GM19351 (cell line): ENCODE measurements at regions not wholly inside any gene's neighbourhood (a gene's known extent, or its start where the extent isn't known, plus 50 kb on each side); places are given as distances from the start of the nearest gene placed in this dataset.
"Not testable (repeated sequence)": the region's sequence is repeated elsewhere in the genome, so short reads cannot be mapped to it uniquely, and the experiment has no call there.

ENCODE experiments used
- ATAC-seq: cut with Tn5 transposase; IDR thresholded peaks from one replicate; pipeline ENCODE4 v1.9.1; 2021; ENCODE audit warnings: mild to moderate bottlenecking, moderate library complexity; ENCODE audit not compliant: unreplicated experiment

GRCh38 chr6:113354204-113354895, 502.8 kb upstream of the MARCKS start:
- no peak for ATAC-seq

- no peak for ATAC-seq
Measured at GRCh38 chr6:113356139-113356538, 501.0 kb upstream of the MARCKS start.

- ATAC-seq = no peak
Measured at GRCh38 chr6:113357041-113357440, 500.1 kb upstream of the MARCKS start.

GRCh38 chr6:113358063-113358583, 499.0 kb upstream of the MARCKS start:
- no peak for ATAC-seq

DNA sequence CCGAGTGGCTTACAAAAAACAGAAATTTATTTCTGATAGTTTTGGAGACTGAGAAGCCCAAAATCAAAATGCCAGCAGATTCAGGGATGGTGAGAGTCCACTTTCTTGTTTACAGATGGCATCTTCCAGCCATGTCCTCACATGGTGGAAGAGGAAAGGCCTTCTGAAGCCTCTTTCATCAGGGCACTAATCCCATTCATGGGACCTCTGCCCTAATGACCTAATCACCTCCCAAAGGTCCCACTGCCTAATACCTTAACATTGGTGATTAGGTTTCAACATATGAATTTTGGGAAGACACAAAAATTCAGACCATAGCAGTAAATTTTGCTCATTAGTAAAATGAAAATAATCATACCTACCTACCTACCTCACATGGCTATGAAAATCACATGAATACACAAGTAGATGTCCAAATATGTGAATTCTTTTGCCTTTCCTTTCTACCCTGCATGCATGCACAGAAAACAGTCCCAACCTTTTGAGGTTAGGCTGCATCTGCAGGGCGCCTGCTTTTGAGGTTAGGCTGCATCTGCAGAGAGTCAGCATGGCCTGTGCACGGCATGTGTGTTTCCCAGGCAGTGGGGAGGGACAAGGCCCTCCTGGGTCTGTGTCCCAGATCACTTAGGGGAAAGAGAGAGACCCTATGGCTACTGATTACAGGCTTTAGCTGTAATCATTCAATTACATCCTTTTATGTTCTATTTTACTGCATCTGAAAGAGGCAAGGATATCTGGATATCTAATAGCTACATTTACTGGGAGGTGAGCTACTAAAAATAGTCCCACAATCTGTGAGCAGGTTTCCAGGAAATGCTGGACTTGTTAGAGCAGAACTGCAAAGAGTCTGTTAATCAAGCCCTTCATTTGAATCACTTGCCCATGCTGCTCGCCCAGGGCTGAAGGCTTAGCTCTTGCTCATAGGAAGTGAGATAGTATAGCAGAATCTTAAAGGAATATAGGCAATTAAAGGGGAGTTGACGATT, 497.7 kb upstream of the MARCKS start:
- ATAC-seq = no peak

DNA sequence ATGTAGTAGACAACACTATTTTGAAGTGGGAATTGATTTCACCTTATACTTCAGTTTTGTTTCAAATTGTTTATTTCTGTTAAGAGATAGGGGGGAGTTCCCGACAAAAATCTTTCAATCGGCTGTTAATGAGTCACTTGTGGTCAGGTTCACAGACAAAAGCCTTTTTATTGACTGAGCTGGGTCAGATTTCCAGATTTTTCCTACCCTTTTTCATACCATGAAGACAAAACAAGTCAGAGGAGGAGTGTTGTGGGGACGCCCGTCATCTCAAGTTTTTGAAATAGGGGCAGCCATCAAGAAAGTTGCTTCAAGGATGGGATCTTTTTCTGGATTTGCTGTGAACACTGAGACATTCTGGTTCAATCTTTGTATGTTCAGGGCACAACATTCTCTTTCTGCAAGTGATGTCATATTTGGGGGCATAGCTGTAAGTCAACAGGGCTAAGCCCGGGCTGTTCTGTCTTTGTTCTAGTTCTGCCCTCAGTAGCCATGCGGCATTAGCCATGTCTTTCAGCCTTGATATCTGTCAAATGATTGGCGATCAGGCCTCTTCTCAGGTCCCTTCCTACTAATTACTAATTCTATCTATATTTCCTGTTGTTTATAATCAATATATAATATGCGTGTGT, 496.0 kb upstream of the MARCKS start:
- no peak for ATAC-seq

- no peak for ATAC-seq
Measured at GRCh38 chr6:113362301-113363047, 494.7 kb upstream of the MARCKS start.

- ATAC-seq = no peak
Measured at GRCh38 chr6:113363048-113363798, 493.9 kb upstream of the MARCKS start.

GRCh38 chr6:113363866-113364265, 493.3 kb upstream of the MARCKS start:
- ATAC-seq = no peak

DNA sequence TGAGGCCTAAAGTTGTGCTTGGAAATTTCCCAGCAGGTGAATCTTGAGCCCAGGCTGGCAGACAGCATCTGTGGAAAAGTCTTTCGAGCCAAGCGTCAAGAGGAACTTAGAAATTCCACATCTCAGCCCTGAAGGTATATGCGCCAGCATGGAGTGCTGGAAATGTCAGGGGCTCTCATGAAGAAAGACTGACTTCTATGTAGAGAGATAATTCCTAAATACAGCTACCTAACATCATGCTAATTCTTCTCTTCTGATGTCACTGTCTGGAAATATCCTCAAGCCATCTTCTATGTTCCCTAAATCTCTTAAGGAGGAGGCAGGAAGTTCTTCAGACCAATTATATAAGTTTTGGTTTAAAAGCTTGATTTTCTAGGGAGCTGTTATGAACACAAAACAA, 492.4 kb upstream of the MARCKS start:
- no peak for ATAC-seq

GRCh38 chr6:113365191-113365590, 492.0 kb upstream of the MARCKS start:
- no peak for ATAC-seq

DNA sequence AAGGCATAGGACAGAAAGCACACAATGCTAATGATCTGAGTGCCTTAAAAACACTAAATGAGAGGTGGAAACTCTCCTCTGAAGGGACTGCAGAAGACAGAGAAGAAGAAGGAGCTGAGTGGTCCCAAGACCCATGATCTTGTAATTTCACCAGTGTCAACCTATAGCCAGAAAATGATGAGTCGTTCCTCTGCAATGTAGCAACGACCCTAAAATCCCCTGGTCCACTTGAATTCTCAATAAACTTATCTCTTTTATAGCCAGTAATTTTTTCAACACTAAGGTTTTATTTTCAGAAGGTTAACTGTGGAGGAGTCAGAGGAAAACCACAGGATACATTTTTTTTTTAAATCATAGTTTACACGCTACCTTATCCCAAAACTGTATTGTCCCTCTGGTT, 490.6 kb upstream of the MARCKS start:
- no peak for ATAC-seq

DNA sequence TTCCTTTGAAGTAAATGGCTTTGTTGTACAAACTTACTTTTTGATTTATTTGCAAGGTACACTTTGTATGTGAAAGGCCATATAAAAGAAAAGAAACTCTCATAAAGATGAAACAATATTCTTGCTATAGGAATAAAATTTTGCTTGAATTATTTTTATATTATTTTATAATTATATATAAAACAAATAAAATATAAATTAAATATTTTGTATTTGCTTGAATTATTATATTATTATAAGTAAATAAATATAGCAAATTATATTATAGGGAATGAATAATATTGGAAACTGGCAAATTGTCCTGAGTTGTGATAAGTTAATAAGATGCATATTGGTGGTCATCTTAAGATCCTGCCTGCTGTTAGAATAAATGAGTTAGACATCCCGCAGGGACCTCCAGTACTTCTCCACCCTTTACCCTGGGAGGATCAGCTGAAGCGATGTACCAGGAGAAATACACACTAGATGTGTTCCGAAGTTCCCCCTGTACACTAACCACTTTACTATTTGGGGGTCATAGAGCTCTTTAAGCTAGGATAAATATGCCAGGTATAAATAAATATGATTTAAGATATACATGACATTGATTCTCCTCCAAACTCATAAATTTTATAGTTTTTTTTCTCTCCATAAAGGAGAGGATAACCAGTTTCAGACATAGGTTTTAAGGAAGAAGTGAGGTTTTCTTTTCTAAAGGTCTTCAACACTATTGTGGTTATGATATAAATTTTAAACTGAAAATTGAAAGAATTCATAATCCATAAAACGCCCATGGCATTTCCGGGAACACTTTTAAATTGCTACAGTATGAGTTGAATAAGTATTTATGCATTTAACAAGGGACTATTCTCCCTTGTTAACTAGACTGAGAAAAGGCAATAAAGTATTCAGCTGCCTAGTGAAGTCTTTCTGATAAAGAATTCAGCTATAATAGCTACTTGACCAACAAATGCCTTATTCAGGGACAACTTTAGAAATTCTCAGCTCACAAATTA, 486.3 kb upstream of the MARCKS start:
- no peak for ATAC-seq

GRCh38 chr6:113375466-113375865, 481.7 kb upstream of the MARCKS start:
- not testable (repeated sequence) for ATAC-seq

GRCh38 chr6:113375950-113376846, 480.9 kb upstream of the MARCKS start:
- ATAC-seq = no peak

DNA sequence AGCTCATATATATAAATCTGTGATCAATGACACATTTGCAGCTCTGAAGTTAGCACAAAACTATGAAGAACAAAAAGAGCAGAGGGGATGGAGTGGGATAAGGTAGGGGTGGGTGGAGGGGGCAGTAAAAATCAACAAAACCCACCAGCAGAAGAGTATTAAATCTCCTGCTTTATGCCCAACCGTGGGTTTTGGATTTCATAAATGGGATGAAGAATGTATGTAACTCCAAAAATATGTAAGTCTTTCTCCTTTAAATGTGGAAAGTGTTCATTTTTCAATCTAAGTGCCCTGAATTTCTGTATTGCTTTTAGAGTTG, 480.3 kb upstream of the MARCKS start:
- ATAC-seq = no peak

GRCh38 chr6:113377362-113377942, 479.7 kb upstream of the MARCKS start:
- ATAC-seq = peak; percentile 80
